ENCODE measurements at regions not wholly inside any gene's neighbourhood (a gene's known extent, or its start where the extent isn't known, plus 50 kb on each side); places are given as distances from the start of the nearest gene placed in this dataset.
"Not testable (repeated sequence)": the region's sequence is repeated elsewhere in the genome, so short reads cannot be mapped to it uniquely, and the experiment has no call there.

DNA sequence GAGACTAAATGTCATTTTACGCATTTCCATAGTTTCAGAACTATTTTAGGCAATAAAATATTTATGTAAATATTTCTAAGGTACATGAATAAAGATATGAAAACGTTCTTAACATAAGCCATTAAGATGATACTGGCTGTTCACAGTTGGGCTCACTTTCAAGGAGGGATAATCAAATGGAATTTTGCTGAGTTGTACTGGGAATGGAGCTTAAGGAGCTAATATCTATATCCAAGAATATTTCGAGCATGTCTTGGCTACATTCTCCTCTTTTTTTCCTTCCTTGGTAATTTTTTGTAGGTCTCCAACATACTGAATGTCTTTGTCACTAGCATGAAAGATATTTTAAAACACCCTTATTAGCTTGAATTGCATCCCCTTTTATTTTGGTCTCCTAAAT, 383.4 kb downstream of the RAP2B start:
- DNase-seq (ENCODE audit: low read depth in 2 of 3, low spot score in 2 of 3): no peak

DNA sequence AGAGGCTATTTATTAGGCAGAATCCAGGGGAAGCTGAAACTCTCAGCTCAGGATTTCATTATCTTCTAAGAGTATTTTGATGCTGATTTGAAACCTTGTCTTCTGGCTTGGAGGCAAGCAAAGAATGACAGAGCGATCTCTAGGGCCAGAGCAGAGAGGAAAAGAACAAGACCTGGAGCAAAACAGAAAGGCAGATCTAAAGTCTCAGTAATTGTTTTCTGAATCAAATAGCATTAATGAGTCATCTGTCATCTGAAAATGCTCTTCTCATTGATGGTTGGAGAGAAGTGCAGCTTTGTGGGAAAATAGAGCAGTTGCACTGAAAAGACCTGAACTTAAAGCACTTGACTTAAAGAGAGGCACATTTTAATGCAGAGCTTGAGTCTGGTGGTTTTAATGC, 385.9 kb downstream of the RAP2B start:
- DNase-seq (ENCODE audit: low read depth in 2 of 3, low spot score in 2 of 3): no peak

DNA sequence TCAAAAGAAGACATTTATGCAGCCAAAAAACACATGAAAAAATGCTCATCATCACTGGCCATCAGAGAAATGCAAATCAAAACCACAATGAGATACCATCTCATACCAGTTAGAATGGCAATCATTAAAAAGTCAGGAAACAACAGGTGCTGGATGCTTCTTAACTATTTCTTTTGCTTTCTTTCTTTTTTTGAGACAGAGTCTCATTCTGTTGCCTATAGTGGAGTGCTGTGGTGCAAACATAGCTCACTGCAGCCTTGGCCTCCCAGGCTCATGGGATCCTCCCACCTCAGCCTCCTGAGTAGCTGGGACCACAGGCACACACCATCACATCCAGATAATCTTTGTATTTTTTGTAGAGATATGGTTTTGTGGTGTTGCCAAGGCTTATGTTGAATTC, 387.7 kb downstream of the RAP2B start:
- DNase-seq (ENCODE audit: low read depth in 2 of 3, low spot score in 2 of 3): not testable (repeated sequence)

DNA sequence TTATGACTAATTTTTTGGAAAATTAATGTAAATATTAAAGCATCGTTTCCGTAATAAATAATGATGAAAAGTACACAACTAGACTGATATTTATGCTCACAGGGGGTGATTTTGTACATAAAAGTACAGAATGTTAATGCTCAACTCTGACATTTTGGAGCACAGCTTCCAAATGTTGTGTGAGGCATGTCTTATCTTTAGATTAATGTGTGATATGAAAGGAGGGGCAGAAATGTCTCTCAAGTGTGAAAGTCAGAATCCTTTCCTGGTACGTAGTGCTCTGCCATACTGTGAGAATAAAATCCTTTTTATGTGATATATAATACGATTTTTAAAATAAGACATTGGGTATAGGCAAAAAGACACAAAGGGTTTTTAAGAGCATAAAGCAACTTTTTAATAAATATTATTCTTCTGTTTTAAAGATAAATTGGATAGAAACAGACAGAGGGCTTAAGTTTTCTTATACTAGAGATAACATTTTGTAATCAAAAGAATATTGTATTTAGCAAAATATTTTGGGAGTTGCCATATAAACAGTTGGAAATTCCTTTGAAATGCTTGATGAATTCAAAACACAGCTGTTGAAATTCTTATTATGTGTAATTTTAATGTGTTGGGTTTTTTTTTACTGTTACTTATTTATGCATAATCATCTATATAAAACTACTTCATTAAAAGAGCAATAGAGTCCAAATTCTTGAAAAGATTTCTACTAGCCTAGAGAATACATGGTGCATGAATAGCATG, 389.7 kb downstream of the RAP2B start:
- no peak for DNase-seq (ENCODE audit: low read depth in 2 of 3, low spot score in 2 of 3)

DNA sequence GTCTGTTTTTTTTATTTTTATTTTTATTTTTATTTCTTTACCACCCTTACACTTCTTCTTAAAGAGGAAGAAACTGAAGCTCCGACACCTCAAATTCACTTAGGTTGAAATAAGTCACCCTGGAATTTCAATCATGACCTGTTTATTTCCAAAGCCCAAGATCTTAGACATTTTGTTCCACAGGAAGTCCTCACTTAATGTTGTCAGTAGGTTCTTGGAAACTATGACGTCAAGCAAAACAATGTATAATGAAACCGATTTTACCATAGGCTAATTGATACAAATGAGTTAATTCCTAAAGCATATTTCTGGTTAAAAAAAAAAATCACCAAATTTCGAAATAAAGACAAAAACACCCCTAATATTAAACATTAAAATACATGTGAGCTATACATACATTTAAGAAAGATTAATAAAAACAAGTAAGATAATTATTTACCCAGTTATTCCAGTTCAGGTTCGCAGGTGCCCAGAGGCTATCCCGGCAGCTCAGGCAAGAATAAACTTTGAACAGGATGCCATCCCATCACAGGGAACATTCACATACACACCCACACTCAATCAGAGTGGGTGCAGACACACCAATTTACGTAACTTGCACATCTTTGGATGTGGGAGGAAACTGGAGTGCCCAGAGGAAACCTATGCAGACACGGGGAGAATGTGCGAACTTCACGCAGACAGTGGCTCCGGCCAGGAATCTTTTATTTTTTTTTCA, 391.0 kb downstream of the RAP2B start:
- no peak for DNase-seq (ENCODE audit: low read depth in 2 of 3, low spot score in 2 of 3)

DNA sequence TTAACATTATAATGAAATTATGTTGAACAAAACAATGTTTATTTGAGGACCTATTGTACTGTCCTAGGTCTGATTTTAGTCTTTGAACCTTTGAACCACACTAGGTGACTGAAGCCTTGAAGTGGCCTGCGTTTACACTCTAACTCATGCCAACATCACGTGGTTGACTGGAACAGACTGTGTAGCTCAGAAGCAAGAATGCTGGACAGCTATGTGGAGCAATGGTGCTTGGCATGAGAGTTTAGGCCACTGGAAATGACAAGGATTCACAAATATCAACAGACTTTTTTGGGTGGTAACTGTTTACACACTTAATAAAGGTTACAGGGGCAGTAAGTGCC, 391.5 kb downstream of the RAP2B start:
- no peak for DNase-seq (ENCODE audit: low read depth in 2 of 3, low spot score in 2 of 3)

DNA sequence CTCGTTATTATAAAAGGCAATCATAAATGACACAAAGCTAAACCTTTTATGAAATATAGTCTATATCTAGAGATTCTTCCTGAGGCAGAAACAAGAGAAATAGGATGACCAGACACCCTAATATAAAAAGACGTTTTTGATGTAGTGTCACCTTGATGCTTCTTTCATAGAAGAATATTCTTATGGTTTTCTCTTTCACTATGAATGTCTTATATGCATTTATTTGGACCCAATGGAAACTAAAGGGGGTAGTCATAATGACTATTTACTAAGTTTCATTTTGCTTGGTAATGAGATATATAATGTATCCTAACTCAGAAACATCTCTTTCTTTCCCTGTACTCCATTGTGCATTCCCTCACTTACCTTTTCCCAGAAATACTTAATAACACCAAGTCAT, 393.9 kb downstream of the RAP2B start:
- DNase-seq (ENCODE audit: low read depth in 2 of 3, low spot score in 2 of 3): no peak

DNA sequence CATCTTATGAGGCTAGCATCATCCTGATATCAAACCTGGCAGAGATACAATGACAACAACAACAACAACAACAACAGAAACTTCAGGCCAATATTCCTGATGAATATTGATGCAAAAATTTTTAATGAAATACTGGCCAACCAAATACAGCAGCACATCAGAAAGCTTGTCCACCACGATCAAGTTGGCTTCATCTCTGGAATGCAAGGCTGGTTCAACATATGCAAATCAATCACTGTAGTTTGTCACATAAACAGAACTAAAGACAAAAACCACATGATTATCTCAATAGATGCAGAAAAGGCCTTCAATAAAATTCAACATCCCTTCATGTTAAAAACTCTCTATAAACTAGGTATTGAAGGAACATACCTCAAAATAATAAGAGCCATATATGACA, 397.3 kb downstream of the RAP2B start:
- not testable (repeated sequence) for DNase-seq (ENCODE audit: low read depth in 2 of 3, low spot score in 2 of 3)

DNA sequence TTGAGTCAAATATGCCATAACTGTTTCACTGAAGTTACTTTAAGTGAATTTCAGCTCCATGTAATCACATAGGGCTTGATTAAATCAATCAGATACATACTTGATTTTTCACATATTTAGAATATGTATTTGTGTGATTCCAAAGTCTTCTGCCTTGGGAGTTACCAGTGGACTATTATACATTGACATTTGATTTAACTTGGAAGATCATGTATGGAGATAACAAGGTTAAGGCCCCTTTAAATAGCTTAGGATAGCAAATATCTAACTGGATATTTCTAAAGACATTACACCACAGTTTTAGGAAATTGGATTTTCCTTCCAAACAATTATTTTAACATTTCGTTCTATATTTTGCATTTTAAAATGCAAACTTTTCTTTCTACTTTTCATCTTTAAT, 405.0 kb downstream of the RAP2B start:
- DNase-seq (ENCODE audit: low read depth in 2 of 3, low spot score in 2 of 3): no peak

DNA sequence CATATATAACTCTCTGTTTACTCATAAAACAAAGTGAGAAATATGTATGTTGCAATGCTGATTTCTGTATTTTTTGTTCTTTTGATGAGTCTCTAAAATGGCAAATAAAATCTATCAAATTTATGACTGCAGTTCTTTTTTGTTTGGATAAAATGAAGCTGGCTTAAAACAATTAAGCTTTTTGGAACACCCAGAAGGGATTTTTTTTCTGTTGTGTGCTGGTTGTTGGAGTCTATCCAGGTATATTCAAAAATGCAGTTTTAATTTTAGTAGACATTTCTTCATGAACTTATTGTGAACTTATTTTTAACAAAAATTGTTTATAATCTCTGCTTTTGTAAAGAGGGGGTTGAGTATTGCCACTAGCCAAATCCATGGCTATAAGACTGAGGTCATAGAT, 405.5 kb downstream of the RAP2B start:
- no peak for DNase-seq (ENCODE audit: low read depth in 2 of 3, low spot score in 2 of 3)

DNA sequence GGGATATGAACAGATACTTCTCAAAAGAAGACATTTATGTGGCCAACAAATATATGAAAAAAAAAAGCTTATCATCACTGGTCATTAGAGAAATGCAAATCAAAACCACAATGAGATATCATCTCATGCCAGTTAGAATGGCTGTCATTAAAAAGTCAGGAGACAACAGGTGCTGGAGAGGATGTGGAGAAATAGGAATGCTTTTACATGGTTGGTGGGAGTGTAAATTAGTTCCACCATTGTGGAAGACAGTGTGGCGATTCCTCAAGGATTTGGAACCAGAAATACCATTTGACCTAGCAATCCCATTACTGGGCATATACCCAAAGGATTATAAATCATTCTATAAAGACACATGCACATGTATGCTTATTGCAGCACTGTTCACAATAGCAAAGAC, 408.5 kb downstream of the RAP2B start:
- DNase-seq (ENCODE audit: low read depth in 2 of 3, low spot score in 2 of 3): not testable (repeated sequence)

DNA sequence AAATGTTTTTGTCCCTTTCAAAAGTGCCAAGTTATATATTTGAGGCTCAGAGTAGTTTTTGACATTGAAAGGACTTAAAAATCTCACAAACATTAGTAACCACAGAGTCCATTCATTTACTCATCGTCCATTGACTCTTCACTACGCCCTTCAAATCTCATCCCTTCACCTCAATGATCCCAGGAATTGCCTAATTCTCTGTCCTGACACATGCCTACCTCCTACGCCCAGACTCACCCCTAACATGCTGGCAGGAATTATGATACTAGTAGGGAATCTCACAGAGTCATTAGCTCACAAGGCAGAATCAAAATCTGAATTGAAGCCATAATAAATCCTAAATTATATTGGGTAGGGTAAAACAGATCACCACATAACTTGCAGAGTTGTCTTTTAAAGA, 410.1 kb downstream of the RAP2B start:
- DNase-seq (ENCODE audit: low read depth in 2 of 3, low spot score in 2 of 3): no peak

DNA sequence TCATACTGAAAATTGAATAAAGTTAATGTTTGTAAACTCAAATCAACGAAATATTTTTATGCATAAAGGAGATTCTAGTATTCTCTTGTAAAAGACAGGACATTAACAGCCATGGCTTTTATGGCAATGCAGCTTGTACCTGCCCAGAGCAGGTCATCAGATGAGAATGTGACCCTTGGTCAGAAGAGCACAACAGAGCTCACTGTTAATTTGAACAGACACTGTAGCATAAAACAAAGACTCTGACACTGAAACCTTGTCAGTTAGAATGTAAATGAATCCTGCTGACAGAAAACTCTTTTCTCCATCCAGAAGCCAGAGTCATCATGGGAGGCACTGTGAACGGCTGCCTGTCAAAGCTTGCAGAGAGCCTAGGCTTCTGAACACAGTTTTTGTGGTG, 410.6 kb downstream of the RAP2B start:
- no peak for DNase-seq (ENCODE audit: low read depth in 2 of 3, low spot score in 2 of 3)

DNA sequence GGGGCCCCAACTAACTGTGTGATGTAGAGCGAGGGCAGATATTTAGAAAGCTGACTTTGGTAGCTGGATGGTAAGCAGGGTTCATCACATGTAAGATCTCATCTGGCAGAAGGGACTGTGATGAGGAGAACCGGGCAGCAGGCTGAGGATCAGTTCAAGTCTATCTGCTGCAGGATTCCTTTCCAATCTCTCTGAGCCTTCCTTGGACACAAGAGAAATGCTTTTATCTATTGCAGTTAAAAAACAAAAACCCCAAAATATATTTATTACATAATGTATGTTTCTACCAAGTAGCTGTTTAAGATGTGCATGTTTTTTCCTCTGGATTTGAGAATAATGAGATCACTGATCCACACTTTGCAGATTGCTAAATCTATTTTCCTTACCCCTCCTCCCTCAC, 411.5 kb downstream of the RAP2B start:
- no peak for DNase-seq (ENCODE audit: low read depth in 2 of 3, low spot score in 2 of 3)

DNA sequence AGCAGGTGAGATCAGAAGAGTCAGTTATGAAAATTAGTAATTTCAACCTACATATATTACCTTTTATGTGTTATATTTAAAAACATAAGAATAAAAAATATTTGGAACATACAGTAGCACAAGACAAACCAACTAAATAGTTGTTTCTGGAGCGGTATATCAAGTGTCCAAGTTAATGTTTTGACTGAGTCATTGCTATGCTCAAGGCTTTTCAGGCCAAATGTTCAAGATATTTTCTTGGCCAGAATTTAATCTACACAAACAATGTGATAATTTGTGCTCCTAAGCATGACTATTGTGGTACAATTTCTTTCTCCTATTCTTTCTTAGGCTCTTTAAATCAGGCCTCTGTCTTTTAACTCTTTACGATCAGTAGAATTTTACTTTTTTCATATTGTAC, 412.4 kb downstream of the RAP2B start:
- no peak for DNase-seq (ENCODE audit: low read depth in 2 of 3, low spot score in 2 of 3)

DNA sequence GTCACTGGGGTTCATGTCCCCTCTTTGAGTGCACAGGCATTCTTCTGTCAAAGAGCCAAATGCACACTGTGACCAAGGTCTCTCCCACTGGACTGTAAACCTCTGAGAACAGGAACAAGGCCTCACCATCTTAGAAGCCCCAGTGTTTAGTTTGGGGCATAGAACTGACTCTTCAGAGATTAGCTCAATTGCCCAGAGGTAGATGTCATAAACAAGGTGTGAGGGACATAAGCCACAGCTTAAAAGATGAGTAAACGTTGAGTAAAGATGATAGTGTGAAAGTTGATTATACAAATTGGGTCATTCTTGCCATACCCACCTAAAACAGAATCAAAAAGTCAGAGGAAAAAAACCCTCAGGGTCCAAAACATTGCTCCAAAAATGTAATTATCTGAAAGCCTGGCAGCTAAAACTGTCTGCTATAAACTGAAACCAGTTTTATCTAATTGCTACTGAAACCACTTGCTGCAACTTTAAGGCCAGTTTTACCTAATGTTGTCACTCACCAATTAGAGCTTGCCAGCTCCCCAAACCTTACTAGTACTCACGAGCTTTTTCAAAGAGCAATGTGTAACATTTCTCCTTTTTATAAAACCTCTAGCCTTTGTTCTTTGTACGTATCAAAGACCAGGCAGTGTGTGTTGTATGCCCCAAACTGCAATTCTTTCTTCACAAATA, 415.2 kb downstream of the RAP2B start:
- DNase-seq (ENCODE audit: low read depth in 2 of 3, low spot score in 2 of 3): no peak

DNA sequence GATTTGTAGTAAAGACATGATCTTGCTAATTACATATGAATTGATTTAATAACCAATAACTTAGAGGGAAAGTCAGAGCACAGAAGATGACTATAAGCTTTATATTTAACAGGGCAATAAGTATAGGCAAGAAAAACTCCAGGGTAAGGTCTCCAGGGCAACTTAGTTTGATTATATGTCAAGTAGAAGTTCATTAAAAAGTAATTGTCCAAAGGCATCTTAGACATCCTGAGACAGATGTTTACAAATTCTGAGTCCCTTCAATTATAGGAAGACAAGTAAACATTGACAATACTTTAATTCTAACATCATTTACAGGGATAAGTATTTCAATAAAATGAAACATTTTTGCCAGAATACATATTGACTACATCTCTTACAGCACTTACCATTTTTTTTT, 416.0 kb downstream of the RAP2B start:
- no peak for DNase-seq (ENCODE audit: low read depth in 2 of 3, low spot score in 2 of 3)

DNA sequence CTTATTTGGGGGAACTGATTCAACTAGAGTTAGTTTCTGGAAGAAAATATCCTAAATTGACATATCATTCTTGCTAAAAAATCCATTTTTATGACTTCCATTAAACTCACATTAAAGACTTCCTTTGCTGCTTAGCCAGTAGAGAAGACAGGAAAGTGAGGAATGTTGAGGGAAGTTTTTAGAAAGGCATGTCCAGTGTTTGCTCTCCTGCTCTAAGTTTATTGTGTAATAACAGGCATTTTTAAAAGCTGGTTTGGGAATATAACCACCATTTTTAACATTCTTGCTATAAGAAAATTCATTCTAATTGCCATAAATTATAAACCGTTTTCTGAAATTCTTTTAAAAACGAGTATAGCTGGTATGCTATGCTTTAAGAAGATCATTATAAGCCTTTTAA, 428.0 kb downstream of the RAP2B start:
- DNase-seq (ENCODE audit: low read depth in 2 of 3, low spot score in 2 of 3): no peak

DNA sequence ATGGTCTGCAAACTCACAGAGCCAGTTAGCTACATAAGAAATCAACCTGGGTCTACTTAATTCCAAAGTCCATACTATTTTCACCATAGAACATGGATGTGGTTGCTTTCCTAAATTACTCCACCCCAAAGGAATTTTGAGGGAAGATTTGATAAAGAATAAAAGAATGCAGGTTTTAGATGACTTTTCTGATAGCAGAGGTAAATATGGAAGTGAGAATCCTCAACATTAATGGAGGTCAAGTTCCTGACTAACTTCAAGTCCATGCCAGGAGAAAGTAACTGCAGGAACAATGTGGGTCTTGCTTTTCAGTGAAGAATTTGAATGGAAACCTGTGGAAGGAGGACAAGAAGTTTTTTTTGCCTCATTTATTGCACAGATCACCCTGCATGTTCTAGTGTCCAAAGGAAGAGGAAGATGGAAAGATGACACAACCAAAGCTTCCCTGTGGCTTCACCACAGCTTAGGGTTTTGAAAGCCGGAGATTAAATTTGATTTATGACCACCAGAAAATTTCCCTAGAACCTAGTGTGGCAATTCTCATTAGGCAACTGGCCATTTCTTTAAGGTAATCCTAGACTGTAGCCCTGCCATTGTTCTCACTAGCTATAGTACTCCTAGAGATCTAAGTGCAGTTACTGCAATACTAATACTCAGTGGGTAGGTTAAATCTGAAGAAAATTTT, 429.7 kb downstream of the RAP2B start:
- no peak for DNase-seq (ENCODE audit: low read depth in 2 of 3, low spot score in 2 of 3)

DNA sequence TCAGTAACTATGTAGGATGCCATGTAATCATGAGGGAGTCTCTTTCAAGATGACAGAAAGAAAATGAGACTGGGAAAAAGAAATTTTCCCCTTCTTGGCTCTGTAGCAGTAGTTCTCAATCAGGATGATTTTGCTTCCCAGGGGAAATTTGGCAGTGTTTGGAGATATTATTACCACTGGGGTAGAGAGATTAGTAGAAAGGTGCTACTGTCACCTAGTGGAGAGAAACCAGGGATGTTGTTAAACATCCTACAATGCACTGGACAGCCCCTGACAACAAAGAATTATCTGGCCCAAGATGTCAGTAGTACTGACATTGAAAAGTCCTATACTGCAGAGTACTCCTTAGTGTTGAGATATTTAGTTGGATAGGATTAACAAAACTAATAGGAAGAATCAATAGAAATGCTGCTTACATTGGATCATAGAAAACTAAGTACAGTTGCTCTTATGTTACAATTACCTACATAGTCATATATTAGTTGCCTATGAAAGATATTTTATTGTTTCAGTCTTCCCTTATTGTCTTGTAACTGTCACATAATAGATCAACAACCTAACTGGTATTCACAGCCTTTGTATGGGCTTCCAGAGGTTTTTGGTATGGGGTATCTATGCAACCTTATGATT, 433.3 kb downstream of the RAP2B start:
- DNase-seq (ENCODE audit: low read depth in 2 of 3, low spot score in 2 of 3): no peak

DNA sequence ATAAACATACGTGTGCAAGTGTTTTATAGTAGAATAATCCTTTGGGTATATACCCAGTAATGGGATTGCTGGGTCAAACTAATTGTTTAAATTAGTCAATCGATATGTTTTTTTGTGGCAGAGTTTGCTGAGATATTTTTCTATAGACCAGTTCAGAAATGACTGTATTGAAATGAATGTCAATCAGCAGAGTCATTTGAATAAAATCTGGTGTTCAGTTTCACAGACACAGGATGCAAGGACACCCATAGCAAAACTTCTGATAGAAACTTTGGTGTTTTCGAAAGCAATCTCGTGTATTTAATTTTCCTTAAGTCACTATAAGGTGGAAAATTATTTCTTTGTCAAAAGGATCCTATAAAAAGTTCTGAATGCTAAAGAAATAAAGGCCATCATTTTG, 434.4 kb downstream of the RAP2B start:
- no peak for DNase-seq (ENCODE audit: low read depth in 2 of 3, low spot score in 2 of 3)

Measured in activated CD8-positive, alpha-beta memory T cell treated with anti-CD3 and anti-CD28 coated beads for 48 hours (primary cell).